Astrocyte of the spinal cord (primary cell): ENCODE measurements at regions not wholly inside any gene's neighbourhood (a gene's known extent, or its start where the extent isn't known, plus 50 kb on each side); places are given as distances from the start of the nearest gene placed in this dataset.

Experiments used
- DNase-seq: peaks from one replicate; pipeline ENCODE4 v3.0.0; 2011; ENCODE audit warnings: low read depth, low spot score
- H3K4me3 ChIP-seq: 2 replicates; pipeline ENCODE4 v1.5.1; 2011; ENCODE audit warnings: low read depth, mild to moderate bottlenecking, low read length, moderate library complexity
- CTCF ChIP-seq: IDR thresholded peaks from 2 replicates; pipeline ENCODE4 v1.5.1; 2012; ENCODE audit warnings: low read depth, mild to moderate bottlenecking, low read length, inconsistent platforms
- in situ Hi-C: cut with HindIII; loops from 2 replicates; pipeline ENCODE4 v1.10.0; 2017; ENCODE audit warnings: low sequenced_read_pairs

- H3K4me3 ChIP-seq = no peak overlapping the region
- no peak for TF ChIP-seq CTCF
- in situ Hi-C loops = no loop called here
- no peak for DNase-seq
Observed at GRCh38 chr6:164020142-164020541, 605.6 kb downstream of the QKI start.

GRCh38 chr6:164018133-164018532 lies 603.6 kb downstream of the QKI start:
- no peak for DNase-seq
- in situ Hi-C loops = no loop called here
- no peak for TF ChIP-seq CTCF
- H3K4me3 ChIP-seq = no peak overlapping the region

- no peak for DNase-seq
- TF ChIP-seq CTCF = no peak
- in situ Hi-C loops = no loop called here
- H3K4me3 ChIP-seq = no peak overlapping the region
Observed at GRCh38 chr6:164016056-164016455, 601.5 kb downstream of the QKI start.

GRCh38 chr6:164015088-164015484 lies 600.6 kb downstream of the QKI start:
- no peak for DNase-seq
- H3K4me3 ChIP-seq = no peak overlapping the region
- TF ChIP-seq CTCF = no peak
- in situ Hi-C loops = no loop called here

- TF ChIP-seq CTCF = no peak
- in situ Hi-C loops = no loop called here
- no peak overlapping the region for H3K4me3 ChIP-seq
- no peak for DNase-seq
Observed at GRCh38 chr6:164014346-164015087, 600.0 kb downstream of the QKI start.

- no peak for DNase-seq
- TF ChIP-seq CTCF = no peak
- H3K4me3 ChIP-seq = no peak overlapping the region
- in situ Hi-C loops = no loop called here
Observed at GRCh38 chr6:164013480-164014208, 599.1 kb downstream of the QKI start.
